GM12878 (cell line): ENCODE measurements at regions not wholly inside any gene's neighbourhood (a gene's known extent, or its start where the extent isn't known, plus 50 kb on each side); places are given as distances from the start of the nearest gene placed in this dataset.
A peak's percentile ranks its signal among the peaks of the same experiment; 100 is the strongest.
"Not testable (repeated sequence)": the region's sequence is repeated elsewhere in the genome, so short reads cannot be mapped to it uniquely, and the experiment has no call there.

Experiments
- ATAC-seq: fragments of 200-7000 bp; cut with Tn5 transposase; 3 replicates; pipeline ENCODE4 v1.9.1; 2020; ENCODE audit warnings: mild to moderate bottlenecking, moderate library complexity
- BruUV-seq: library from RNA; stranded (reverse); fragments of 400-500 nt; replicated peaks from 2 replicates; lab custom pipeline; 2021; lab: Mats Ljungman, UMichigan
- CTCF ChIA-PET: fragments of 300-600 bp; sonication (Branson Sonifier 250); formaldehyde crosslinking; extraction: SDS; loops from one replicate; lab custom pipeline; 2021; ENCODE audit warnings: inconsistent platforms; lab: Yijun Ruan, JAX
- POLR2A ChIA-PET: fragments of 350-600 bp; formaldehyde crosslinking; extraction: SDS; loops from one replicate; lab custom pipeline; 2021; ENCODE audit warnings: inconsistent platforms; lab: Charles Lee
- RAD21 ChIA-PET: fragments of 300-600 bp; sonication (Branson Sonifier 250); formaldehyde crosslinking; loops from one replicate; lab custom pipeline; 2023; ENCODE audit warnings: antibody characterized with exemption; ENCODE audit not compliant: unreplicated experiment; lab: Charles Lee
- SMC1A ChIA-PET: fragments of 300-600 bp; sonication (Branson Sonifier 250); formaldehyde crosslinking; loops from one replicate; lab custom pipeline; 2023; ENCODE audit not compliant: unreplicated experiment, uncharacterized antibody; lab: Charles Lee
- DNase-seq: peaks from one replicate; pipeline ENCODE4 v3.0.0-alpha.2; 2011; ENCODE audit warnings: low read depth, low spot score
- FAIRE-seq: peaks from 3 replicates; lab custom pipeline; 2011; peaks lifted over from hg19 to GRCh38; lab: Jason Lieb, UNC
- H2AFZ ChIP-seq: 2 replicates; pipeline ENCODE4 v1.6.0; 2011; ENCODE audit warnings: low read depth, low read length, control low read depth; ENCODE audit not compliant: control insufficient read depth
- H3K27ac ChIP-seq: 2 replicates; pipeline ENCODE4 v1.5.1; 2011; ENCODE audit warnings: control low read depth; ENCODE audit not compliant: control insufficient read depth, insufficient read depth
- H3K27me3 ChIP-seq, 2 experiments: replicated peaks in 1 of 2; 2 replicates each; pipeline versions ENCODE4 v1.6.0 to v1.6.1; 2011; ENCODE audit warnings: low read length in 1 of 2; ENCODE audit not compliant: control insufficient read depth in 2 of 2, insufficient read depth in 2 of 2
- H3K36me3 ChIP-seq, 2 experiments: 2 replicates each; pipeline ENCODE4 v1.5.1; 2011; ENCODE audit warnings: low read length in 1 of 2; ENCODE audit not compliant: control insufficient read depth in 2 of 2, insufficient read depth in 2 of 2
- H3K4me1 ChIP-seq: 2 replicates; pipeline ENCODE4 v1.6.1; 2011; ENCODE audit warnings: mild to moderate bottlenecking, low read length, moderate library complexity, mixed read lengths; ENCODE audit not compliant: control insufficient read depth, insufficient read depth
- H3K4me2 ChIP-seq: 2 replicates; pipeline ENCODE4 v1.6.0; 2011; ENCODE audit warnings: control low read depth; ENCODE audit not compliant: control insufficient read depth, insufficient read depth
- H3K4me3 ChIP-seq: fragments of 200-600 bp; sonication (generic); 2 replicates; pipeline ENCODE4 v1.5.1; 2016
- H3K79me2 ChIP-seq: 2 replicates; pipeline ENCODE4 v1.6.0; 2011; ENCODE audit warnings: low read length; ENCODE audit not compliant: control insufficient read depth, insufficient read depth
- H3K9ac ChIP-seq: 2 replicates; pipeline ENCODE4 v1.8.0; 2011; ENCODE audit warnings: low read length, control low read depth, mixed read lengths; ENCODE audit not compliant: control insufficient read depth, insufficient read depth
- H3K9me3 ChIP-seq: replicated peaks from 3 replicates; pipeline ENCODE4 v1.5.1; 2011; ENCODE audit warnings: mild to moderate bottlenecking, low read length; ENCODE audit not compliant: control insufficient read depth, insufficient read depth
- H4K20me1 ChIP-seq: 2 replicates; pipeline ENCODE4 v1.6.0; 2011; ENCODE audit not compliant: control insufficient read depth, insufficient read depth
- WGBS: methylation state at CpG from one replicate; pipeline ENCODE4 v1.1.6; 2016; ENCODE audit warnings: low lambda C conversion rate; ENCODE audit not compliant: insufficient replicate concordance, insufficient coverage; ENCODE audit errors: missing lambda C conversion rate; 5-methylcytosine and 5-hydroxymethylcytosine counted together
- in situ Hi-C: fragments of 300-500 bp; cut with MboI; formaldehyde crosslinking; loops from 9 replicates; pipeline ENCODE4 v1.14.3; 2018; ENCODE audit warnings: mixed read lengths
- intact Hi-C: fragments of 100-400 bp; cut with micrococcal nuclease; formaldehyde crosslinking; loops from one replicate; pipeline ENCODE4 v1.14.2; 2022; ENCODE audit not compliant: unreplicated experiment

DNA sequence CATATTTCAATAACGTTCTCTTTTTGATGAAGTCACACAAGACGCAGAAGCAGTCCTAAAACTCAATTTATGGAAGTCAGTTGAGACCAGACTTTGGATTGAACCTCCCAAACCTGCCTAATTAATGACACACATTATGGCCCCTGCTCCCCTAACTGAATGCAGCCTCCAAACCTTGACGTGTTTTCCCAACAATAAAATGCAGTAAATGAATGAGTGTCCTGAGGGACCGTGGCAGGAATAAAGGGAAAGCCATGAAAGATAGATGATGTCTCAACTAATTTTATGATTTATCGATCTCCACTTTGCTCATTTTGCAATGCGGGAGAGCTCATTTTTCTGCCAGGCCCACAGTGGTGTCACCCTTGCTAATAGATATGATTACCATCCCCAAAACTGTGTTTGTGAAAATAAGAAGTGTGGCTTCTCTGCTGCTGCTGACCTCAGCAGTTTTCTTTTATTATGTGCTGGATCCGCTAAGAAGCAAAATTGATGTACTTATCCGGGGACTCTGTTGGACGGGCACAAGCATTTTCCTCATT is 189.9 kb downstream of the NPIPA8 start:
- H3K4me1 ChIP-seq, H3K9me3 ChIP-seq, CTCF ChIA-PET, RAD21 ChIA-PET, H3K36me3 ChIP-seq, H3K4me2 ChIP-seq, SMC1A ChIA-PET, BruUV-seq, intact Hi-C loops, H3K27me3 ChIP-seq, H4K20me1 ChIP-seq, H2AFZ ChIP-seq, POLR2A ChIA-PET, ATAC-seq, H3K79me2 ChIP-seq, H3K4me3 ChIP-seq, FAIRE-seq, H3K27ac ChIP-seq, DNase-seq, H3K9ac ChIP-seq: not testable (repeated sequence)
- in situ Hi-C loops = loop anchor here (25.0 kb wide), 1 partner anchor 234 kb away; no protein-coding TSS in a partner anchor
- no CpG with 5 or more reads among the region's 9 CpGs for WGBS

DNA sequence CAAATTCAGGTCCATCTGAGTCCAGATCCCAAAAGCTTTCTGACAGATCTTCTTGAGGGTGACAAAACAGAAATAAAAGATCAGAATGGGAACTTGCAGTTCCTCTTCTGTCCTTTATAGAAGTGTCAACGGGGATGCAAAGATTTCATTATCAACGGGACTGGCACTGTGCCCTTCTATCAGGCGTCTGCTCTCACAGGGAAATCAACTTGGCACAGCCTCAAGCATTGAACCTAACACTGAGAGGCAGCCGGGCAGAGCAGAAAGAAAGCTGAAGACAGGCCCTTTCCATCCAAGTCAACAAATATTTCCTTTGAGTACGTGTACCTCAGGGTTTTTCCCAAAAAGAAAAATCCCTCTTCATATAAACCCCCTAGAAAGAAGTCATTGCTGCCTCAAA is 194.5 kb downstream of the NPIPA8 start:
- DNase-seq, CTCF ChIA-PET, SMC1A ChIA-PET, H3K4me3 ChIP-seq, POLR2A ChIA-PET, intact Hi-C loops, FAIRE-seq, H3K36me3 ChIP-seq, H2AFZ ChIP-seq, H3K27me3 ChIP-seq, H3K4me2 ChIP-seq, H4K20me1 ChIP-seq, H3K79me2 ChIP-seq, H3K4me1 ChIP-seq, BruUV-seq, RAD21 ChIA-PET, ATAC-seq, H3K9me3 ChIP-seq, H3K9ac ChIP-seq, H3K27ac ChIP-seq: not testable (repeated sequence)
- in situ Hi-C loops = loop anchor here (25.0 kb wide), 1 partner anchor 230 kb away; no protein-coding TSS in a partner anchor
- no CpG with 5 or more reads among the region's 5 CpGs for WGBS

DNA sequence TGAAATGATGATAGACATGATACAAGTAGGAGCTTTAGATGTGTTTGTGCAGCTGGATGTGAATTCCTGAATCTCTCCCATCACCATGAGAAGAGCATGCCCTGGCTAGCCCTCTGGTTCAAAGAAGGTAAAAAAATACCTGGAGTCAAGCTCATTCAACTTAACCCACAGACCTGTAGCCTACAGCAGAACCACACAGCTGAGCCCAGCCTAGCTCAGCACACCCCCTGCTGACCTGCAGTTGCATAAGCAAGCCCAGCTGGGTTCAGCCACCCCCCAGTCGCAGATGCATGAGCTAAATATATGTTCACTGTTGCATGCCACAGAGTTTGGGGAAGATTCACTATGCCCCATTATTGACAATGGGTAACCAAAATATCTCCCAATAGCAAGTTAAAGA is 200.2 kb downstream of the NPIPA8 start:
- H3K27me3 ChIP-seq, H3K27ac ChIP-seq, SMC1A ChIA-PET, intact Hi-C loops, ATAC-seq, CTCF ChIA-PET, FAIRE-seq, H3K79me2 ChIP-seq, H4K20me1 ChIP-seq, RAD21 ChIA-PET, H2AFZ ChIP-seq, BruUV-seq, POLR2A ChIA-PET, H3K4me2 ChIP-seq, DNase-seq, H3K4me3 ChIP-seq, H3K9ac ChIP-seq, H3K36me3 ChIP-seq, H3K9me3 ChIP-seq, H3K4me1 ChIP-seq: not testable (repeated sequence)
- no CpG with 5 or more reads among the region's 1 CpG for WGBS
- in situ Hi-C loops = loop anchor here (25.0 kb wide), 1 partner anchor 224 kb away; no protein-coding TSS in a partner anchor

DNA sequence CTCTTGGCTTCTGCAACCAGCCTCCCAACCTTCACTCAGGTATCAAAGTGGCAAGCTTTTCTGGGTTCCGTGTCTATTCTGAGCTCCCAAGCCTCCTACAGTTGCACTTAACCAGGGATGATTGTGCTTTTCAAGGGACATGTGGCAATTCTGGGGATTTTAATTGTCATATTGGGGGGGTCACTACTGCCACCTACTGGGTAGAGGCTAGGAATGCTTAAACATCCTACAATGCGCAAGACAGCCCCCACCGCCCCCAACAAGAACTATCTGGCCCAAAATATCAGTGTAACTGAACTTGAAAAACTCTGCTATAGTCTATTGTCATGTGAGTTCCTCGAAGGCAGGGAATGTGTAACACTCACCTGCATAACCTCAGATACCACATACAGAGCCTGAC is 201.5 kb downstream of the NPIPA8 start:
- H3K36me3 ChIP-seq, H2AFZ ChIP-seq, H3K4me2 ChIP-seq, H4K20me1 ChIP-seq, H3K79me2 ChIP-seq, H3K27ac ChIP-seq, H3K4me1 ChIP-seq, POLR2A ChIA-PET, intact Hi-C loops, RAD21 ChIA-PET, H3K4me3 ChIP-seq, FAIRE-seq, H3K27me3 ChIP-seq, CTCF ChIA-PET, H3K9me3 ChIP-seq, BruUV-seq, H3K9ac ChIP-seq, DNase-seq: not testable (repeated sequence)
- SMC1A ChIA-PET = interaction anchor here (0.6 kb wide), 1 partner anchor 204 kb away, joined by 3 read pairs; no protein-coding TSS in a partner anchor
- ATAC-seq = peak; percentile 46; the same call in 2 of the 3 replicates
- 5% methylated on average over 1 of the region's 4 CpGs for WGBS
- in situ Hi-C loops = loop anchor here (25.0 kb wide), 1 partner anchor 223 kb away; no protein-coding TSS in a partner anchor
